HG03139 (cell line): ENCODE measurements at regions not wholly inside any gene's neighbourhood (a gene's known extent, or its start where the extent isn't known, plus 50 kb on each side); places are given as distances from the start of the nearest gene placed in this dataset.

Source experiments
- ATAC-seq: cut with Tn5 transposase; IDR thresholded peaks from one replicate; pipeline ENCODE4 v1.9.1; 2021; ENCODE audit not compliant: unreplicated experiment

- ATAC-seq: no peak
Measured at GRCh38 chr14:101188571-101188915, 285.0 kb upstream of the RTL1 start.

GRCh38 chr14:101189266-101189665 lies 285.7 kb upstream of the RTL1 start:
- ATAC-seq: no peak

- no peak for ATAC-seq
Measured at GRCh38 chr14:101189962-101190560, 286.5 kb upstream of the RTL1 start.

GRCh38 chr14:101191101-101191720 lies 287.7 kb upstream of the RTL1 start:
- ATAC-seq: no peak

- ATAC-seq: no peak
Measured at GRCh38 chr14:101191721-101192660, 288.5 kb upstream of the RTL1 start.

- no peak for ATAC-seq
Measured at GRCh38 chr14:101192661-101193000, 289.1 kb upstream of the RTL1 start.

- no peak for ATAC-seq
Measured at GRCh38 chr14:101193106-101193844, 289.8 kb upstream of the RTL1 start.

GRCh38 chr14:101193845-101194372 lies 290.4 kb upstream of the RTL1 start:
- ATAC-seq: no peak

GRCh38 chr14:101194373-101195308 lies 291.1 kb upstream of the RTL1 start:
- ATAC-seq: no peak

- ATAC-seq: no peak
Measured at GRCh38 chr14:101195309-101195901, 291.9 kb upstream of the RTL1 start.

- no peak for ATAC-seq
Measured at GRCh38 chr14:101196051-101196712, 292.7 kb upstream of the RTL1 start.

GRCh38 chr14:101196795-101197590 lies 293.5 kb upstream of the RTL1 start:
- ATAC-seq: no peak

- ATAC-seq: no peak
Measured at GRCh38 chr14:101197595-101198397, 294.3 kb upstream of the RTL1 start.

GRCh38 chr14:101198398-101199027 lies 295.0 kb upstream of the RTL1 start:
- ATAC-seq: no peak

- no peak for ATAC-seq
Measured at GRCh38 chr14:101199028-101199770, 295.7 kb upstream of the RTL1 start.

- no peak for ATAC-seq
Measured at GRCh38 chr14:101200008-101200649, 296.6 kb upstream of the RTL1 start.
